IPS DF 6.9 (cell line): ENCODE measurements at regions not wholly inside any gene's neighbourhood (a gene's known extent, or its start where the extent isn't known, plus 50 kb on each side); places are given as distances from the start of the nearest gene placed in this dataset.

Experiments
- DNase-seq: peaks from one replicate; pipeline ENCODE4 v3.0.0-alpha.2; 2013; ENCODE audit warnings: low read depth, low spot score
- H3K27ac ChIP-seq: one replicate; pipeline ENCODE4 v1.5.1; 2013; ENCODE audit warnings: low read length, control low read depth
- H3K27me3 ChIP-seq: 2 replicates; pipeline ENCODE4 v1.6.1; 2013; ENCODE audit warnings: mild to moderate bottlenecking, low read length; ENCODE audit not compliant: control insufficient read depth, insufficient read depth
- H3K36me3 ChIP-seq: 2 replicates; pipeline ENCODE4 v1.6.1; 2013; ENCODE audit warnings: low read length; ENCODE audit not compliant: control insufficient read depth, insufficient read depth
- H3K4me1 ChIP-seq: 2 replicates; pipeline ENCODE4 v1.6.1; 2013; ENCODE audit warnings: low read length; ENCODE audit not compliant: control insufficient read depth, insufficient read depth
- H3K4me3 ChIP-seq: 2 replicates; pipeline ENCODE4 v1.5.1; 2013; ENCODE audit warnings: mild to moderate bottlenecking, low read length
- H3K9me3 ChIP-seq: 2 replicates; pipeline ENCODE4 v1.6.1; 2013; ENCODE audit warnings: low read length, inconsistent platforms; ENCODE audit not compliant: control insufficient read depth, insufficient read depth
- WGBS: extraction: QIAGEN DNeasy Blood & Tissue Kit; methylation state at CpG from one replicate; pipeline ENCODE4 v1.1.7; 2013; ENCODE audit warnings: mixed read lengths, missing lambda C conversion rate; ENCODE audit not compliant: insufficient read length, insufficient coverage; 5-methylcytosine and 5-hydroxymethylcytosine counted together

GRCh38 chr12:115752156-115752555 lies 525.3 kb downstream of the MED13L start:
- Histone ChIP-seq H3K27me3 (no peaks in the 10 kb centered on the region), H3K36me3 (no peaks in the 10 kb centered on the region), H3K4me3 (no peak overlapping the region), H3K9me3 (no peaks in the 10 kb centered on the region), H3K27ac (no peak overlapping the region), H3K4me1 (no peaks in the 10 kb centered on the region)
- WGBS, result no CpG with 5 or more reads among the region's 2 CpGs
- DNase-seq, result no peak

GRCh38 chr12:115750340-115750739 lies 527.2 kb downstream of the MED13L start:
- Histone ChIP-seq H3K9me3 (no peaks in the 10 kb centered on the region), H3K4me1 (no peaks in the 10 kb centered on the region), H3K27me3 (no peaks in the 10 kb centered on the region), H3K27ac (no peak overlapping the region), H3K4me3 (no peak overlapping the region), H3K36me3 (no peaks in the 10 kb centered on the region)
- WGBS, result no CpG with 5 or more reads among the region's 1 CpG
- DNase-seq, result no peak

- no peak overlapping the region for H3K27ac ChIP-seq
- no peaks in the 10 kb centered on the region for H3K4me1 ChIP-seq
- WGBS, result no CpG with 5 or more reads among the region's 8 CpGs
- DNase-seq, result no peak
- H3K27me3 ChIP-seq, result no peaks in the 10 kb centered on the region
- no peaks in the 10 kb centered on the region for H3K9me3 ChIP-seq
- no peaks in the 10 kb centered on the region for H3K36me3 ChIP-seq
- no peak overlapping the region for H3K4me3 ChIP-seq
Measured at GRCh38 chr12:115749071-115749841, 528.2 kb downstream of the MED13L start.

GRCh38 chr12:115740586-115741155 lies 536.8 kb downstream of the MED13L start:
- H3K36me3 ChIP-seq, result no peaks in the 10 kb centered on the region
- no peaks in the 10 kb centered on the region for H3K4me1 ChIP-seq
- no CpG with 5 or more reads among the region's 9 CpGs for WGBS
- H3K27me3 ChIP-seq, result no peaks in the 10 kb centered on the region
- DNase-seq, result no peak
- H3K27ac ChIP-seq, result no peak overlapping the region
- no peak overlapping the region for H3K4me3 ChIP-seq
- H3K9me3 ChIP-seq, result no peaks in the 10 kb centered on the region

GRCh38 chr12:115737895-115738294 lies 539.6 kb downstream of the MED13L start:
- no peak for DNase-seq
- WGBS, result 100% methylated on average over 2 of the region's 2 CpGs
- Histone ChIP-seq H3K9me3 (no peaks in the 10 kb centered on the region), H3K36me3 (no peaks in the 10 kb centered on the region), H3K27ac (no peak overlapping the region), H3K4me3 (no peak overlapping the region), H3K4me1 (no peaks in the 10 kb centered on the region), H3K27me3 (no peaks in the 10 kb centered on the region)

- no peak overlapping the region for H3K4me3 ChIP-seq
- no CpG with 5 or more reads among the region's 3 CpGs for WGBS
- no peaks in the 10 kb centered on the region for H3K4me1 ChIP-seq
- no peaks in the 10 kb centered on the region for H3K9me3 ChIP-seq
- DNase-seq, result no peak
- no peaks in the 10 kb centered on the region for H3K36me3 ChIP-seq
- no peak overlapping the region for H3K27ac ChIP-seq
- no peaks in the 10 kb centered on the region for H3K27me3 ChIP-seq
Measured at GRCh38 chr12:115736360-115736759, 541.1 kb downstream of the MED13L start.

GRCh38 chr12:115730975-115731541 lies 546.4 kb downstream of the MED13L start:
- Histone ChIP-seq H3K36me3 (no peaks in the 10 kb centered on the region), H3K9me3 (no peaks in the 10 kb centered on the region), H3K4me1 (no peaks in the 10 kb centered on the region), H3K27ac (no peak overlapping the region), H3K27me3 (no peaks in the 10 kb centered on the region), H3K4me3 (no peak overlapping the region)
- DNase-seq, result no peak
- no CpG with 5 or more reads among the region's 4 CpGs for WGBS

- Histone ChIP-seq H3K9me3 (no peaks in the 10 kb centered on the region), H3K36me3 (no peaks in the 10 kb centered on the region), H3K4me3 (no peak overlapping the region), H3K4me1 (no peaks in the 10 kb centered on the region), H3K27ac (no peak overlapping the region), H3K27me3 (no peaks in the 10 kb centered on the region)
- no peak for DNase-seq
- WGBS, result no CpG with 5 or more reads among the region's 5 CpGs
Measured at GRCh38 chr12:115726691-115727090, 550.8 kb downstream of the MED13L start.

GRCh38 chr12:115722181-115722580 lies 555.3 kb downstream of the MED13L start:
- H3K9me3 ChIP-seq, result no peaks in the 10 kb centered on the region
- H3K27me3 ChIP-seq, result no peaks in the 10 kb centered on the region
- no peak for DNase-seq
- H3K27ac ChIP-seq, result no peak overlapping the region
- WGBS, result no CpG with 5 or more reads among the region's 2 CpGs
- H3K4me3 ChIP-seq, result no peak overlapping the region
- H3K36me3 ChIP-seq, result no peaks in the 10 kb centered on the region
- H3K4me1 ChIP-seq, result no peaks in the 10 kb centered on the region

- Histone ChIP-seq H3K27me3 (no peaks in the 10 kb centered on the region), H3K36me3 (no peaks in the 10 kb centered on the region), H3K4me1 (no peaks in the 10 kb centered on the region), H3K4me3 (no peak overlapping the region), H3K27ac (no peak overlapping the region), H3K9me3 (no peaks in the 10 kb centered on the region)
- no peak for DNase-seq
- WGBS, result no CpG with 5 or more reads among the region's 4 CpGs
Measured at GRCh38 chr12:115716551-115716950, 560.9 kb downstream of the MED13L start.
